ENCODE measurements at regions not wholly inside any gene's neighbourhood (a gene's known extent, or its start where the extent isn't known, plus 50 kb on each side); places are given as distances from the start of the nearest gene placed in this dataset.

- no peak for TF ChIP-seq CTCF (IDR thresholded peaks at IDR 0.05; ENCODE audit: insufficient read depth, low read length, poor library complexity, severe bottlenecking)
- no peak for TF ChIP-seq EZH2phosphoT487 (conservative IDR thresholded peaks at IDR 0.05; ENCODE audit: low read length)
These were observed 2005.7 kb downstream of the NCAM2 start for GRCh38 chr21:23003951-23004350.
